HepG2 (cell line): ENCODE measurements at regions not wholly inside any gene's neighbourhood (a gene's known extent, or its start where the extent isn't known, plus 50 kb on each side); places are given as distances from the start of the nearest gene placed in this dataset.
A peak's percentile ranks its signal among the peaks of the same experiment; 100 is the strongest.

ENCODE experiments used
- ATAC-seq: fragments of 200-7000 bp; cut with Tn5 transposase; 3 replicates; pipeline ENCODE4 v1.9.1; 2020; ENCODE audit warnings: mild to moderate bottlenecking, moderate library complexity
- BruUV-seq: library from RNA; stranded (reverse); fragments of 400-500 nt; replicated peaks from 2 replicates; lab custom pipeline; 2021; lab: Mats Ljungman, UMichigan
- CTCF ChIA-PET: fragments of 300-600 bp; formaldehyde crosslinking; extraction: SDS; loops from one replicate; lab custom pipeline; 2021; ENCODE audit warnings: low total read pairs, inconsistent platforms, low intra/inter-chr PET ratio; lab: Yijun Ruan, JAX
- POLR2A ChIA-PET: fragments of 350-600 bp; sonication (Branson Sonifier 250); formaldehyde crosslinking; loops from one replicate; lab custom pipeline; 2020; ENCODE audit warnings: antibody characterized with exemption, inconsistent platforms; lab: Yijun Ruan, JAX
- DNase-seq: peaks from one replicate; pipeline ENCODE4 v3.0.0-alpha.2; 2015; ENCODE audit warnings: low spot score
- FAIRE-seq: peaks from 3 replicates; lab custom pipeline; 2011; peaks lifted over from hg19 to GRCh38; lab: Jason Lieb, UNC
- H2AFZ ChIP-seq: one replicate; pipeline ENCODE4 v1.6.1; 2011; ENCODE audit warnings: low read length, inconsistent platforms
- H3K27ac ChIP-seq: fragments of 300-600 bp; 3 replicates; pipeline ENCODE4 v1.8.0; 2011; ENCODE audit warnings: mixed run types, mild to moderate bottlenecking, mixed read lengths, low read length, inconsistent platforms; ENCODE audit not compliant: insufficient read depth; ENCODE audit errors: extremely low read length
- H3K27me3 ChIP-seq, 2 experiments: fragments of 200-600 bp in 1 of 2; 2 replicates in 1 of 2; 3 replicates in 1 of 2; pipeline versions ENCODE4 v1.6.0 to v1.8.0; 2011; ENCODE audit warnings: low read length in 2 of 2, mild to moderate bottlenecking in 2 of 2, moderate library complexity in 2 of 2, inconsistent platforms in 1 of 2; ENCODE audit not compliant: insufficient read depth in 2 of 2, control insufficient read depth in 1 of 2
- H3K36me3 ChIP-seq, 2 experiments: fragments of 200-600 bp in 1 of 2; replicated peaks in 1 of 2; 2 replicates in 1 of 2; 3 replicates in 1 of 2; pipeline versions ENCODE4 v1.5.1 to v1.8.0; 2011; ENCODE audit warnings: low read length in 2 of 2, inconsistent platforms in 1 of 2; ENCODE audit not compliant: insufficient read depth in 2 of 2, control insufficient read depth in 1 of 2
- H3K4me1 ChIP-seq: 2 replicates; pipeline ENCODE4 v1.5.1; 2012; ENCODE audit warnings: low read length, inconsistent platforms; ENCODE audit not compliant: insufficient read depth
- H3K4me2 ChIP-seq: 2 replicates; pipeline ENCODE4 v1.6.0; 2011; ENCODE audit warnings: low read depth, low read length, inconsistent platforms
- H3K4me3 ChIP-seq, 3 experiments: fragments of 200-600 bp in 1 of 3; sonication (generic), shearing (Covaris generic) in 1 of 3; replicated peaks in 1 of 3; 2 replicates each; pipeline ENCODE4 v1.5.1; 2011 to 2016; ENCODE audit warnings: low read length in 3 of 3, inconsistent platforms in 2 of 3, low read depth in 2 of 3, mild to moderate bottlenecking in 2 of 3, control low read depth in 1 of 3, mixed read lengths in 1 of 3; ENCODE audit not compliant: insufficient read depth in 1 of 3
- H3K79me2 ChIP-seq: one replicate; pipeline ENCODE4 v1.6.1; 2011; ENCODE audit warnings: low read length, inconsistent platforms; ENCODE audit not compliant: insufficient read depth
- H3K9ac ChIP-seq: 2 replicates; pipeline ENCODE4 v1.6.0; 2011; ENCODE audit warnings: mild to moderate bottlenecking, low read depth, low read length, inconsistent platforms; ENCODE audit not compliant: insufficient read depth
- H3K9me3 ChIP-seq: 2 replicates; pipeline ENCODE4 v1.5.1; 2012; ENCODE audit warnings: mild to moderate bottlenecking, low read length
- H4K20me1 ChIP-seq: 2 replicates; pipeline ENCODE4 v1.6.0; 2011; ENCODE audit warnings: inconsistent platforms, mild to moderate bottlenecking, low read length, moderate library complexity; ENCODE audit not compliant: insufficient read depth
- ARID3A ChIP-seq: IDR thresholded peaks from 2 replicates; pipeline ENCODE4 v1.6.1; 2012; ENCODE audit warnings: low read depth, low read length, improper control_type of control experiment
- CBX5 ChIP-seq: sonication (generic); formaldehyde crosslinking; IDR thresholded peaks from 2 replicates; pipeline ENCODE4 v1.4.0; 2020; ENCODE audit warnings: missing genetic modification reagents, borderline replicate concordance
- FOXO1 ChIP-seq: sonication (generic); formaldehyde crosslinking; IDR thresholded peaks from 2 replicates; pipeline ENCODE4 v1.4.0; 2020; ENCODE audit warnings: missing genetic modification reagents
- NPAS2 ChIP-seq: sonication (generic); formaldehyde crosslinking; IDR thresholded peaks from 2 replicates; pipeline ENCODE4 v1.8.0; 2022; ENCODE audit warnings: mild to moderate bottlenecking, missing genetic modification reagents, borderline replicate concordance
- RAD21 ChIP-seq: fragments of 450-650 bp; formaldehyde crosslinking; IDR thresholded peaks from 2 replicates; pipeline ENCODE4 v1.5.0; 2020; ENCODE audit warnings: mild to moderate bottlenecking
- ZNF12 ChIP-seq: sonication (generic); formaldehyde crosslinking; IDR thresholded peaks from 2 replicates; pipeline ENCODE4 v1.5.0; 2020; ENCODE audit warnings: missing genetic modification reagents
- WGBS: methylation state at CpG from one replicate; pipeline ENCODE4 v1.1.6; 2017; ENCODE audit warnings: low lambda C conversion rate; 5-methylcytosine and 5-hydroxymethylcytosine counted together
- in situ Hi-C: cut with HindIII; loops from 2 replicates; pipeline ENCODE4 v1.10.0; 2017; ENCODE audit warnings: low pct_unique_long_range_greater_than_20kb; ENCODE audit not compliant: extremely low pct_ligation_motif_present
- intact Hi-C: fragments of 100-400 bp; cut with micrococcal nuclease; formaldehyde crosslinking; loops from one replicate; pipeline ENCODE4 v1.10.0; 2022; ENCODE audit not compliant: unreplicated experiment
- TF ChIP-seq, protein P1 (sequence below): sonication (generic); formaldehyde crosslinking; conservative IDR thresholded peaks from 2 replicates; pipeline ENCODE4 v1.4.0; 2020; ENCODE audit warnings: missing genetic modification reagents

- intact Hi-C loops (no loop called here), in situ Hi-C loops (no loop called here)
- FAIRE-seq = no peak
- H3K9me3 ChIP-seq = no peaks in the 10 kb centered on the region
- no peak for TF ChIP-seq RAD21 (CRISPR knock-in tag)
- no peak for TF ChIP-seq CBX5 (CRISPR knock-in tag)
- TF ChIP-seq NPAS2 (CRISPR knock-in tag) = no peak
- TF ChIP-seq FOXO1 = no peak
- H4K20me1 ChIP-seq = no peaks in the 10 kb centered on the region
- POLR2A ChIA-PET = no interaction called here
- no peak overlapping the region for H3K9ac ChIP-seq
- H3K79me2 ChIP-seq = no peaks in the 10 kb centered on the region
- DNase-seq = no peak
- H3K4me1 ChIP-seq = no peaks in the 10 kb centered on the region
- H3K27me3 ChIP-seq = peaks cover 0 to 14% of the 10 kb centered on the region in 2 experiments; a peak in 3 of 5 replicates
- no peak overlapping the region for H2AFZ ChIP-seq
- WGBS = 4% methylated on average over 8 of the region's 8 CpGs
- CTCF ChIA-PET = no interaction called here
- BruUV-seq = no TSS peak
- no peak for ATAC-seq
- H3K4me2 ChIP-seq = no peak overlapping the region
- H3K4me3 ChIP-seq = no peak overlapping the region
- no peak overlapping the region for H3K27ac ChIP-seq
- H3K36me3 ChIP-seq = no peaks in the 10 kb centered on the region
These were observed 240.0 kb downstream of the NXPE2 start for GRCh38 chr11:114918286-114918685.

DNA sequence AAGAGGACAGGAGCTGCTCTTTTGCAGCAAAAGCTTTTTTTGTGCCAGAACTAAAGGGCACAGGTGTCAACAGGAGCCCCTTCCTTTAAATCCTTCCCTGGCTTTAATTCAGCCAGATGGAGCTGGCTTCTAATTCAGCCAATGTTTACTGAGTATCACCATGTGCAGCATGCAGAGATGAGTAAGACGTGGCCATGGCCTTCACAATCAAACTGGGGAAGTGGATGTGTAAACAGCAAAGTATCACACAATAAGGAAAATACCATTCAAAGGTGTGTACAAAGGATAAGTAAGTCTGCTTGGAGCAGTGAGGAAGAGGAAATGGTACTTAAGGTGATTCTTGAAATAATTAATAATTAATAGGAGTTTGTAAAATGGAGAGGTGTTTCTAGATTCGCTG, 243.4 kb downstream of the NXPE2 start:
- TF ChIP-seq ARID3A (no peak), ZNF12 (CRISPR knock-in tag) (peak; percentile 59; the same call in 1 of the 2 replicates)
- TF ChIP-seq, protein P1, sequence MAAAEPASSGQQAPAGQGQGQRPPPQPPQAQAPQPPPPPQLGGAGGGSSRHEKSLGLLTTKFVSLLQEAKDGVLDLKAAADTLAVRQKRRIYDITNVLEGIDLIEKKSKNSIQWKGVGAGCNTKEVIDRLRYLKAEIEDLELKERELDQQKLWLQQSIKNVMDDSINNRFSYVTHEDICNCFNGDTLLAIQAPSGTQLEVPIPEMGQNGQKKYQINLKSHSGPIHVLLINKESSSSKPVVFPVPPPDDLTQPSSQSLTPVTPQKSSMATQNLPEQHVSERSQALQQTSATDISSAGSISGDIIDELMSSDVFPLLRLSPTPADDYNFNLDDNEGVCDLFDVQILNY = no peak
- TF ChIP-seq, all 625 proteins: peak for 1
- no peaks in the 10 kb centered on the region for H4K20me1 ChIP-seq
- H3K4me3 ChIP-seq = no peak overlapping the region
- in situ Hi-C loops = no loop called here
- no peak overlapping the region for H3K4me2 ChIP-seq
- no TSS peak for BruUV-seq
- no peaks in the 10 kb centered on the region for H3K4me1 ChIP-seq
- H3K36me3 ChIP-seq = no peaks in the 10 kb centered on the region
- WGBS = 1% methylated on average over 2 of the region's 2 CpGs
- ATAC-seq = no peak
- ChIA-PET CTCF (no interaction called here), POLR2A (no interaction called here)
- no peak overlapping the region for H3K9ac ChIP-seq
- no peak for FAIRE-seq
- H3K79me2 ChIP-seq = no peaks in the 10 kb centered on the region
- intact Hi-C loops = no loop called here
- H3K27me3 ChIP-seq = peaks cover 0 to 14% of the 10 kb centered on the region in 2 experiments; a peak in 3 of 5 replicates
- no peak for DNase-seq
- H3K27ac ChIP-seq = no peak overlapping the region
- no peaks in the 10 kb centered on the region for H3K9me3 ChIP-seq
- H2AFZ ChIP-seq = no peak overlapping the region
